ENCODE measurements at regions not wholly inside any gene's neighbourhood (a gene's known extent, or its start where the extent isn't known, plus 50 kb on each side); places are given as distances from the start of the nearest gene placed in this dataset.

- no peak for DNase-seq (ENCODE audit: low spot score)
Measured at GRCh38 chr4:182090186-182090585, 153.0 kb upstream of the TENM3 start.

- no peak for DNase-seq (ENCODE audit: low spot score)
Measured at GRCh38 chr4:182091128-182091527, 152.1 kb upstream of the TENM3 start.

GRCh38 chr4:182093431-182093831, 149.8 kb upstream of the TENM3 start:
- DNase-seq (ENCODE audit: low spot score), result no peak

GRCh38 chr4:182093935-182094334, 149.3 kb upstream of the TENM3 start:
- DNase-seq (ENCODE audit: low spot score), result no peak

- no peak for DNase-seq (ENCODE audit: low spot score)
Measured at GRCh38 chr4:182101618-182102017, 141.6 kb upstream of the TENM3 start.

GRCh38 chr4:182102576-182102975, 140.6 kb upstream of the TENM3 start:
- no peak for DNase-seq (ENCODE audit: low spot score)

GRCh38 chr4:182103614-182104319, 139.4 kb upstream of the TENM3 start:
- DNase-seq (ENCODE audit: low spot score), result no peak

- no peak for DNase-seq (ENCODE audit: low spot score)
Measured at GRCh38 chr4:182105416-182105815, 137.8 kb upstream of the TENM3 start.

GRCh38 chr4:182107931-182108330, 135.3 kb upstream of the TENM3 start:
- no peak for DNase-seq (ENCODE audit: low spot score)

GRCh38 chr4:182111586-182111985, 131.6 kb upstream of the TENM3 start:
- no peak for DNase-seq (ENCODE audit: low spot score)

- DNase-seq (ENCODE audit: low spot score), result no peak
Measured at GRCh38 chr4:182113779-182114178, 129.4 kb upstream of the TENM3 start.

GRCh38 chr4:182124359-182124758, 118.8 kb upstream of the TENM3 start:
- no peak for DNase-seq (ENCODE audit: low spot score)

- DNase-seq (ENCODE audit: low spot score), result no peak
Measured at GRCh38 chr4:182126096-182126495, 117.1 kb upstream of the TENM3 start.

GRCh38 chr4:182126603-182127002, 116.6 kb upstream of the TENM3 start:
- no peak for DNase-seq (ENCODE audit: low spot score)

GRCh38 chr4:182133033-182133432, 110.2 kb upstream of the TENM3 start:
- DNase-seq (ENCODE audit: low spot score), result no peak

GRCh38 chr4:182134261-182134660, 108.9 kb upstream of the TENM3 start:
- DNase-seq (ENCODE audit: low spot score), result no peak

GRCh38 chr4:182136201-182136600, 107.0 kb upstream of the TENM3 start:
- no peak for DNase-seq (ENCODE audit: low spot score)

GRCh38 chr4:182137343-182137742, 105.9 kb upstream of the TENM3 start:
- no peak for DNase-seq (ENCODE audit: low spot score)

- DNase-seq (ENCODE audit: low spot score), result no peak
Measured at GRCh38 chr4:182139491-182139890, 103.7 kb upstream of the TENM3 start.

- no peak for DNase-seq (ENCODE audit: low spot score)
Measured at GRCh38 chr4:182140547-182140946, 102.7 kb upstream of the TENM3 start.

- DNase-seq (ENCODE audit: low spot score), result no peak
Measured at GRCh38 chr4:182141061-182141460, 102.1 kb upstream of the TENM3 start.

GRCh38 chr4:182142176-182143085, 100.8 kb upstream of the TENM3 start:
- no peak for DNase-seq (ENCODE audit: low spot score)

- no peak for DNase-seq (ENCODE audit: low spot score)
Measured at GRCh38 chr4:182143086-182143821, 99.9 kb upstream of the TENM3 start.
